Keratinocyte (primary cell): ENCODE measurements at regions not wholly inside any gene's neighbourhood (a gene's known extent, or its start where the extent isn't known, plus 50 kb on each side); places are given as distances from the start of the nearest gene placed in this dataset.

Source experiments
- DNase-seq: peaks from one replicate; pipeline ENCODE4 v3.0.0-alpha.2; 2011; ENCODE audit warnings: low read depth, missing footprints, low spot score
- FAIRE-seq: peaks from 2 replicates; lab custom pipeline; 2011; peaks lifted over from hg19 to GRCh38; lab: Jason Lieb, UNC
- H2AFZ ChIP-seq: 2 replicates; pipeline ENCODE4 v1.6.0; 2012; ENCODE audit warnings: low read length, control low read depth, inconsistent platforms; ENCODE audit not compliant: control insufficient read depth
- H3K27ac ChIP-seq: 2 replicates; pipeline ENCODE4 v1.5.1; 2011; ENCODE audit warnings: low read length; ENCODE audit not compliant: control insufficient read depth, insufficient read depth
- H3K27me3 ChIP-seq: 3 replicates; pipeline ENCODE4 v1.6.0; 2011; ENCODE audit warnings: low read length; ENCODE audit not compliant: control insufficient read depth, insufficient read depth; ENCODE audit errors: extremely low read depth
- H3K36me3 ChIP-seq, 2 experiments: 2 replicates in 1 of 2; 3 replicates in 1 of 2; pipeline ENCODE4 v1.5.1; 2011; ENCODE audit warnings: low read length in 2 of 2, mild to moderate bottlenecking in 1 of 2; ENCODE audit not compliant: control insufficient read depth in 2 of 2, insufficient read depth in 2 of 2; ENCODE audit errors: extremely low read depth in 1 of 2
- H3K4me1 ChIP-seq: 3 replicates; pipeline ENCODE4 v1.5.1; 2011; ENCODE audit warnings: low read length; ENCODE audit not compliant: control insufficient read depth, insufficient read depth; ENCODE audit errors: extremely low read depth
- H3K4me2 ChIP-seq: 3 replicates; pipeline ENCODE4 v1.6.0; 2011; ENCODE audit warnings: low read depth, low read length; ENCODE audit not compliant: control insufficient read depth, insufficient read depth; ENCODE audit errors: extremely low read depth
- H3K4me3 ChIP-seq, 3 experiments: fragments of 200-600 bp in 1 of 3; sonication (generic) in 1 of 3; 2 replicates in 2 of 3; 3 replicates in 1 of 3; pipeline ENCODE4 v1.5.1; 2011 to 2016; ENCODE audit warnings: low read length in 3 of 3, mild to moderate bottlenecking in 3 of 3, control low read depth in 2 of 3, inconsistent platforms in 1 of 3, low read depth in 1 of 3, mixed read lengths in 1 of 3, mixed run types in 1 of 3, moderate library complexity in 1 of 3; ENCODE audit not compliant: control insufficient read depth in 2 of 3, insufficient read depth in 2 of 3; ENCODE audit errors: extremely low read depth in 1 of 3
- H3K79me2 ChIP-seq: 2 replicates; pipeline ENCODE4 v1.6.0; 2012; ENCODE audit warnings: low read length; ENCODE audit not compliant: control insufficient read depth, insufficient read depth
- H3K9ac ChIP-seq: 3 replicates; pipeline ENCODE4 v1.6.0; 2011; ENCODE audit warnings: low read length; ENCODE audit not compliant: control insufficient read depth, insufficient read depth; ENCODE audit errors: extremely low read depth
- H3K9me1 ChIP-seq: 3 replicates; pipeline ENCODE4 v1.6.0; 2011; ENCODE audit warnings: low read length; ENCODE audit not compliant: control insufficient read depth, insufficient read depth; ENCODE audit errors: extremely low read depth
- H3K9me3 ChIP-seq: 2 replicates; pipeline ENCODE4 v1.5.1; 2012; ENCODE audit warnings: low read depth, low read length; ENCODE audit not compliant: control insufficient read depth
- H4K20me1 ChIP-seq: 3 replicates; pipeline ENCODE4 v1.6.0; 2011; ENCODE audit warnings: low read length; ENCODE audit not compliant: control insufficient read depth, insufficient read depth; ENCODE audit errors: extremely low read depth
- CTCF ChIP-seq, 3 experiments: IDR thresholded peaks in 1 of 3; conservative IDR thresholded peaks in 1 of 3; optimal IDR thresholded peaks in 1 of 3; 2 replicates in 2 of 3; 3 replicates in 1 of 3; pipeline versions ENCODE3 to v1.5.1; 2011; ENCODE audit warnings: low read length in 3 of 3, mild to moderate bottlenecking in 3 of 3, moderate library complexity in 2 of 3, control low read depth in 1 of 3, inconsistent platforms in 1 of 3; ENCODE audit not compliant: insufficient read depth in 2 of 3; ENCODE audit errors: extremely low read depth in 1 of 3
- EZH2 ChIP-seq: IDR thresholded peaks from one replicate; pipeline ENCODE4 v1.6.1; 2012; ENCODE audit warnings: inconsistent platforms, mild to moderate bottlenecking, low read length, moderate library complexity
- dilution Hi-C: fragments of 300-500 bp; cut with MboI; formaldehyde crosslinking; loops from one replicate; pipeline ENCODE4 v1.7.0; 2020; ENCODE audit warnings: low sequenced_read_pairs; ENCODE audit not compliant: extremely low pct_ligation_motif_present

DNA sequence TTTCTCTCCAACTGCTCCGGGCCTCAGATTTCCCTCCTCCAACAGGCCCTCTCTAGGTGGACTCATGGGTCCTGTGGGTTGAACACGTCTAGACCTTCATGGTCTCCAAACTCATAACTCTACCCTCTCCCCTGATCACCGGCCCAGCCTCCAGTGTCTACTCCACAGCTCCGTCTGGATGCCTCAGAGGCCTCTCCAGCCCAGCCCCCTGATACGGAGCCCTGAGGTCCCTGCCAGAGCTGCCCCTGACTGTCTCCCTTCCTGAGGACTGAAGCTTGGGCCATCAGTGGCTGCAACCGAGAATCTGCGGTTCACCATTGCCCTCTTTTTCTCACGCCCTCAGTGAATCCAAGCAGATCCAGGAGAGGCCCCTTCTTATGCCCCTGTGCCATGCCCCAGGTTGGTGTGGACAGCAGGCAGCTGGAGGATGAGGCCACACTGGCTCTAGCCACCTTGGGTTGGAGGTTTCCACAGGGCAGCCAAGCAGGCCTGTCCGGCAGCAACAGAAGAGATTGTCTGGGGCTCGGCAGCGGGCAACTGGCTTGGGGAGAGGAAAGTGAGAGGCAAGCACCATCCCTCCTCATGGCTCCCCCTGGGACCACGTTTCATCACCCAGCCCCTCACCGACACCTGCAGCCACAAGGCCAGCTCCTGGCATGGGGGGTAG is 104.6 kb upstream of the FGF3 start:
- Histone ChIP-seq H3K9ac (no peak overlapping the region), H2AFZ (no peak overlapping the region), H3K4me3 (no peak overlapping the region), H3K27me3 (peaks cover 48% of the 10 kb centered on the region), H3K27ac (no peak overlapping the region), H3K4me1 (no peaks in the 10 kb centered on the region), H3K79me2 (no peaks in the 10 kb centered on the region), H3K9me3 (no peaks in the 10 kb centered on the region), H3K4me2 (no peak overlapping the region), H3K36me3 (no peaks in the 10 kb centered on the region), H3K9me1 (no peaks in the 10 kb centered on the region), H4K20me1 (no peaks in the 10 kb centered on the region)
- dilution Hi-C loops = no loop called here
- FAIRE-seq = no peak
- TF ChIP-seq EZH2 (no peak), CTCF (optimal IDR thresholded peaks at IDR 0.05 in 1 of 3, IDR thresholded peaks at IDR 0.05 in 1 of 3, conservative IDR thresholded peaks at IDR 0.05 in 1 of 3; ENCODE audit: extremely low read depth in 1 of 3, insufficient read depth in 2 of 3, low read length in 3 of 3) (no peak)
- DNase-seq = no peak

- no peak overlapping the region for H3K4me3 ChIP-seq
- DNase-seq (no peak), FAIRE-seq (no peak)
- H3K9ac ChIP-seq = no peak overlapping the region
- H3K27ac ChIP-seq = no peak overlapping the region
- no peaks in the 10 kb centered on the region for H4K20me1 ChIP-seq
- H3K36me3 ChIP-seq = no peaks in the 10 kb centered on the region
- dilution Hi-C loops = no loop called here
- no peaks in the 10 kb centered on the region for H3K4me1 ChIP-seq
- H3K27me3 ChIP-seq = peaks cover 50% of the 10 kb centered on the region
- no peaks in the 10 kb centered on the region for H3K9me1 ChIP-seq
- no peak overlapping the region for H2AFZ ChIP-seq
- H3K79me2 ChIP-seq = no peaks in the 10 kb centered on the region
- no peak overlapping the region for H3K4me2 ChIP-seq
- no peaks in the 10 kb centered on the region for H3K9me3 ChIP-seq
- no peak for TF ChIP-seq EZH2
- no peak for TF ChIP-seq CTCF (optimal IDR thresholded peaks at IDR 0.05 in 1 of 3, IDR thresholded peaks at IDR 0.05 in 1 of 3, conservative IDR thresholded peaks at IDR 0.05 in 1 of 3; ENCODE audit: extremely low read depth in 1 of 3, insufficient read depth in 2 of 3, low read length in 3 of 3)
Observed at GRCh38 chr11:69924308-69925161, 105.3 kb upstream of the FGF3 start.
